Daoy (cell line): ENCODE measurements at regions not wholly inside any gene's neighbourhood (a gene's known extent, or its start where the extent isn't known, plus 50 kb on each side); places are given as distances from the start of the nearest gene placed in this dataset.
A peak's percentile ranks its signal among the peaks of the same experiment; 100 is the strongest.

Experiments
- DNase-seq: peaks from one replicate; pipeline ENCODE4 v3.0.0-alpha.2; 2015; ENCODE audit warnings: low read depth

DNA sequence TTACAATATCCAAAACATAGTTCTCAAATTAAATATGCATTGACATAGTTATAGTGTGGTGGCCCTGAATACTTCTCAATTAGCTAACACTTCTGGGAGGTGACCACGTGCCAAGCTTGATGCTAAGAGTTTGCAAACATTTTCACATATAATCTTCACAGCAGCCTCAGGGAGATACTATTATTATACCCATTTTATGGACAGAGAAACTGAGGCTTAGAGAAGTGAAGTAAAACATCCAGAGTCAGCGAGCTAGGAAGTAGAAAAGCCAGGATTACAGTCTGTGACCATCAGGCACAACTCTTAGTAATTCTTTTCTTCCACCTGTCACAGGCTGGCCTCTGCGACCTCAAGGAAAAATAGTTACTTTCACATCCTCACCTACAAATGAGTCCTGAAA is 102.2 kb upstream of the IRX6 start:
- DNase-seq, result no peak

DNA sequence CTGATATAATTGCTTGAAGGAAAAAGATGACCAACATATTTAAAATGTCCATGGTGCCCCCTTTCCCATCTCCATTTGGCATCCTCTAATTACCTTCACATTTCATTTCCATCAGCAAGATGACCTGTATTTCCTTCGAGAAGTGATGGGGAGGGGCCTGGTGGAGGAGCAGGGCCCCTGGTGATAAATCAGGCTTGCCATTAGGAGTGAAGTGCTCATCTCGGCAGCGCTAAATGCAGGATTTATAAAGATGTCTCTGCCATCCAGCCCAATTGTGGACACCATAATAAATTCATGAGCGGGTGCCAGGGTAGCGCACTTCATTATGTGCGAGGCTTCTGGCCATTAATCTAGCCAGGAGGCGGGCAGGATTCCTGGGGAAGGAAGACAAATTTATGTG is 101.5 kb upstream of the IRX6 start:
- DNase-seq, result no peak

DNA sequence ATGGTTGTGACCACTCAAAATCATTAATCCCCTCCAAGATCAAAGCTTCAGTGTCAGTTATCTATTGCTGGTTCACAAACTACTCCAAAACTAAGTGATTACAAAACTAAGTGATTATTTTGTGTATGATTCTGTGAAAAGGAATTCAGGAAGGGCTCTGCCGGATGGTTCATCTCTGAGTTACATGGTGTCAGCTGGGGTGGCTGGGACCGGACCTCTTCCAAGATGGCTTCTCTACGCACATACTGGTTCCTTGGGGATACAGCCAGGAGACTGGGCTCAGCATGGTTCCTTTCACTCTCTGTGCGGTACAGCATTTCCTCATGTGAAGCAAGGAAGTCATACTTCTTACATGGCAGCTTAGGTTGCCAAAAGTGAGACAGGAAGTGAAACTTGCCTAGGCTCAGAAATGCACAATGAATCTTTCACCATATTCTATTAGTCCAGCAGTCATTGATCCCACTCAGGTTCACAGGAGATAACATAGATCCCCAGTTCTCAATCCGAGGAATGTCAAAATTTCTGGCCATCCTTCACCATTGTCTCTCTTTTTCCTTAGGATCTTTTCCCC is 97.9 kb upstream of the IRX6 start:
- DNase-seq, result peak; percentile 17

DNA sequence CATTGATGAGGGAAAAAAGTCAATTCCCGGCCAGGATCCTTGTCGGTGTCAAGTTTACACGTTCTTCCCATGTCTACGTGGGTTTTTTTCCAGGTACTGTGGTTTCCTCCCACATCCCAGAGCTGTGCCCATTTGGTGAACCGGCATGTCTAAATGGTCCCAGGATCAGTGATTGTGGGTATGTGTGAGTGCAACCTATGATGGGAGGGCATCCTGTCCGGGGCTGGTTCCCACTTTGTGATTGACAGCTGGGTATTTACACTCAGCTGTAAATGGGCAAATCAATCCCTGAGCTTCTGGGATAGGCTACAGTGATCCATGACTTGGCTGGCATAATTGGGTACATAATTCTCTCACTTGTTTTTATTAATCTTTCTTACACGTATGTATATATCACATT is 91.2 kb upstream of the IRX6 start:
- DNase-seq, result no peak

DNA sequence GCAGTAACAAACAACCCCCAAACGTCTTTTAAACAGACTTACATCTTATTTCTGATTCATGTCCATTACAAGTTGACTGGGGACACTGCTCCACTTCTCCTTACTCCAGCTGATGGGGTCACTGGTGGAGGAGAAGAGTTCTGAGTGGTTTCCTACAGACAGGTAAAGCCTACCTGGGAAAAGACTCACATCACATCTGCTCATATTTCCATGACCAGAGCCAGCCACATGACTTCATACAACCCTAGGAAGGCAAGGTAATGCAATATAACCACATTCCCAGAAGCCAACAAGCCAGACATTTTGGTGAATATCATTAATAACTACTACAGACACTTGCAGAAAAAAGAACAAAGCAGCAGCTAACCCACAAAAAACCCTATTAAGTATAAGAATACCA is 90.5 kb upstream of the IRX6 start:
- DNase-seq, result no peak

DNA sequence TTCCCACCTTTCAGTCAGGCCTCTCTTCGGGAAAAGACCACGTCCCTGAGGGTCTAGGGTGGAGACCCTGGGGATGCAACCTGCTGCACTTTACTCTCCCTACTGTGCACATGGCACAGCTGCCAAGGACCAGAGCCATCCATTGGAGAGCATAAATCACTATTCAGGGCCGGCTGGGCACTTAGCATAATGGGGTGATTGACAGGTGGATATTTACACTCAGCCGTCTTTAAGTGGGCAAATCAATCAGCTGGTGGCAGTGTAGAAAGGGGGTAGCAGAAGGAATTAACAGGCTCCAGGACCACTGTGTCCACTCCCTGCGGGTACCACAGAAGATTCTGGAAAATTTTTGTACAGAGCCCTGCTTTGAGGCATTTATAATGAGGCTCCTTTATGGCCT is 87.3 kb upstream of the IRX6 start:
- DNase-seq, result no peak

DNA sequence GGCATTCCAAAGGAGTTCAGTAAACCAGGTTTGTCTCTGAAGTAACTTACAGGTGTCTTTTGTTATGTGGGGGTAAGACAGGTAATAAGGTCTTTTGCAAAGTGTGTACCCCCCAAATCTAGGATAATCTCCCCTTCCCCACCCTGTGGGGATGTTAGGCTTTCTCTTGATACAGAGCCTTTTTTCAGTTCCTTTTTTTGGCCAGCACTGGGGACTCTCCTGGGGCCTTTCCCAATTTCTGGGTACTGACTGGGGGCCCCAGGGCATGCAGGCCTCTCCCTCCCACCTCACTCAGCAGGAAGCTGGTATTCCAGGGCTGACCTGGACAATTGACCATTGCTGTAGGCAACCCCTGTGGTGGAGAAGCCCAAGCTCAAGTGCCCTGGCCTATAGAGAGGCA is 84.3 kb upstream of the IRX6 start:
- no peak for DNase-seq

DNA sequence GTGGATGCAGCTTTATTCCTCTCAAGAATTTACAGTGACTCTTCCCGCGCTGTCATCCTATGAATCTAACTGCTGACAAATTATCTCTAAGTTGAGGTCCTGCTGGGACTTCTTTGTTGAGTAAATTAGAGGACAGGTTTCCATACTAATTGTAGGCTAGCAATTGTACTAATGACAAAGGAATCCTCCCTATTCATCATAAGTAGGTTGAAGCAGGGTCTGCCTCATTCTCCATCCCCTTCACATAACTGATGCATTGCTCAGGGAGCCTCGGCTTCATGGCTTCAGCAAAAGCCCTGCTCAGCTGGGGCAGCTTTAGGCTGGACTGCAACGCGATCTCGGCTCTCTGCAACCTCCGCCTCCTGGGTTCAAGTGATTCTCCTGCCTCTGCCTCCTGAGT is 83.1 kb upstream of the IRX6 start:
- DNase-seq, result no peak

DNA sequence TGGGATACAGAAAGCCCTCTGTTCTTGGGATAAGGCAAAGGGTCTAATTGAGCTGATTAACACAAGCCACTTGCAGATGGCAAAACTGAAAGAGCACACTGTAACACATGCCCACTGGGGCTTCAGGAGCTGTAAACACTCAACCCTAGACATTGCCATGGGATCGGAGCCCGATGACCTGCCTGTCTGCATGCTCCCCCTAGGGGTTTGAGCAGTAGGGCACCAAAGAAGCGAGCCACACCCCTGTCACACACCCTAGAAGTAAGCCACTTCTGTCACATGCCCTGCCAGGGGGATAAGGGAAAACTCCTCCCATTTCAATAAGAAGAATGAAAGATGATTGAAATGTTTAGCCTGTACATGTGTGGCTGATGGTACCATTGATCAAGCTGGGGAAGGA is 81.3 kb upstream of the IRX6 start:
- DNase-seq, result no peak

DNA sequence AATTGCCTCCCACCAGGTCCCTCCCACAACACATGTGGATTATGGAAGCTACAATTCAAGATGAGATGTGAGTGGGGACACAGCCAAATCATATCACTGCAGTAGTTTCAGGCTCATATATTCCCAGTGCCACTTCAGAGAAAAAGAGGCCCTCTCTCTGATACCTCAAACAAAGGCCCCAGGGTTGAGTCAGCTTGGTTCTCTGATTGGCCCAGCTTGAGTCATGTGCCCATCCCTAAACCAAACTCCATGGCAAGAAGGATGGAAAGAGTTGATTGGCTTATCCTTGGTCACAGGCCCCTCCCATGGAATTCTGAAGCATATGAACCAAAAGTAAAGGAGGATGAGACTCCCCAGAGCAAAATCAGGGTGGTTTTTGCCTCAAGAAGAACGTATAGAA is 75.9 kb upstream of the IRX6 start:
- DNase-seq, result no peak

DNA sequence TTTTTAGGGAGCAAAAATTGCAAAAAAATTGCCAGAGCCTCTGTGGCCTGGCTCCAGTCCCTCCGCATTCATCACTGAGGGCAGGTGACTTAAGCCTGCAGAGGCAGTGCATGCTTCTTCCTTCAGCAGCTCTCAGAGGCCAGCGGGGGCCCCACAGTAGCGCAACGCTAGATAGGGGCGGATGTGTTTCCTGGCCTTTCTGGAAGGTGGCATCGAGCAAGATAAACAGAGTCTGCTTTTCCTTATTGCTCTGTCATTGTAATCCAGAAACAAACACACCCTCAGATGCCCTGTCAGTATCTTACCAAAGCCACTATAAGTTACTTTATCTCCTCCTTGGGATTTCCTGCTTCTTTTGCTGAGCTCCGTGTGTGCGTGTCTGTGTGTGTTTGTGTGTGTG is 75.5 kb upstream of the IRX6 start:
- no peak for DNase-seq

DNA sequence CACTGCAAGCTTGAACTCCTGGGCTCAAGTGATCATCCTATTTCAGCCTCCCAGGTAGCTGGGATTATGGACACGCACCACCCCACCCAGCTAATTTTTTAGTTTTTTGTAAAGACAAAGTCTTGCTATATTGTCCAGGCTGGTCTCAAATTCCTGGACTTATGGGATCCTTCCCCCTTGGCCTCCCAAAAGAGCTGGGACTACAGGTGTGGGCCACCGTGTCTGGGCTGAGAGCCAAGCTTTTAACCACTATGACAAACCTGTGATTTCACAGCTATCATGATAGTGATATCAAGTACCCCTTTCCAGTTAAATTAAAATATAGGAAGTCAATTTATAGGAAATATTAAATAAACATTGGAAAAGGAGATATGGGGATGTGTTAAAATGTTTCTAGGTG is 74.6 kb upstream of the IRX6 start:
- DNase-seq, result no peak

DNA sequence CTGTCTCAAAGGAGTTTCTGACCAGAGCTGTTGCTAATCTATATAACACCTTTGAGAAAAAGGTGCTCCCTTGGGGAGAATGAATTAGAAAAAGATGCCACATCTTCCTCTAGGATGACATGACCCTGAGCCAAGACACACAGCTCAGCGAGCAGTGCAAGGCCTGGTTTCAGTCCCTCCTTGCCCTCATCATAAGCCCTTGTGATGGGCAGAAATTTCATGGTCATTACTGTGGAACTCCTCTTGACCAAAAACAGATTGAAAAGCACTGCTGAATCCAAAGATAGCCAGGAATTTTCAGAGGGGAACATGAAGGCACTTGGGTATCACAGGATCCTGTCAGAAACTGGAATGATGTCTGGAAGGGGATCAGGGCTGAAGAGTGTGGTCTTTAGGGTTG is 74.1 kb upstream of the IRX6 start:
- no peak for DNase-seq

DNA sequence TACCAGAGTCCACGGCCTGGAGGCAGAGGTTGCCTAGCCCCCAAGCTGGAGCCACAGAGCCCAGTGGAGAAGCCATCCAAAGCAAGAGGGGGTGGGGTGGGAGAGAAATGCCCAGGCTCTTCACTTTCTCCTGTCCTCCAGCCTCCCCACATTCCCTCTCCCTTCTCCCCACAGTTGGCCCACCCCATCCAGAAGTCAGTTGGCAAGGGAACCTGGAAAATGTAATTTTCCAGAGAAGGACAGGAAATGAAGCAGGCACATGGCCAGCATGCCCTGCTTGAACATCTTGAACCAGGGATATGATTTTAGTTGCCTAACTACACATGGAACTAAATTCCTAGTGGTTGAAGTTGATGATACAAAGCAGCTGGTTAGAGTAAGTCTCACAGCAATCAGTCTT is 73.3 kb upstream of the IRX6 start:
- no peak for DNase-seq

DNA sequence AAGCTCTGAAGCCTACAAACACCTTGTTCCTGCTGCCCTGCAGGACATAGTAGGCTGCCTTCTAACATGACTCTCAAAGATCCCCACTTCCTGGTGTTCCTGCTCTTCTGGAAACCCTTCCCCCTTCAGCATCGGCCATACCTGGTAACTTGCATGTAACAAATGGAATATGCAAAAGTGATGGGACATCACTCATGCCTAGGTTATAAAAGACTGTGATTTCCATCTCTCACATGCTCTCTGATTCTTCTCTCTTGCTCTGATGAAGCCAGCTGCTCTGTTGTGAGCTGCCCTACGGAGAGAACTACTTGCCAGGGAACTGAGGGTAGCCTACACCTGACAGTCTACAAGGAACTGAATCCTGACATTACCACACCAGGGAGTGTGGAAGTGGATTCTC is 72.9 kb upstream of the IRX6 start:
- no peak for DNase-seq

DNA sequence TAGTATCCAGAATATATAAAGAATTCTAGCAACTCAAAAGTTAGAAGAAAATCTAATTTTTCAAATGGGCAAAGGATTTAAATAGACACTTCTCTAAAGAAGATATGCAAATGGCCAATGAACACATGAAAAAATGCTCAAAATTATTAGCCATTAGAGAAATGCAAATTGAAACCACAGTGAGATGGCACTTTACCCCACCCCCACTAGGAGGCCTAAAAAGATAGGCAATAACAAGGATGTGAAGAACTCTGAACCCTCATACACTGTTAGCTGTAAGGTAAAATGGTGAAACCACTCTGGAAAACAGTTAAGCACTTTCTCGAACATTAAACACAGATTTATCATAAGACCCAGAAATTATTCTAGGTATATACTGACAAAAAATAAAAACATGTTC is 71.4 kb upstream of the IRX6 start:
- no peak for DNase-seq

DNA sequence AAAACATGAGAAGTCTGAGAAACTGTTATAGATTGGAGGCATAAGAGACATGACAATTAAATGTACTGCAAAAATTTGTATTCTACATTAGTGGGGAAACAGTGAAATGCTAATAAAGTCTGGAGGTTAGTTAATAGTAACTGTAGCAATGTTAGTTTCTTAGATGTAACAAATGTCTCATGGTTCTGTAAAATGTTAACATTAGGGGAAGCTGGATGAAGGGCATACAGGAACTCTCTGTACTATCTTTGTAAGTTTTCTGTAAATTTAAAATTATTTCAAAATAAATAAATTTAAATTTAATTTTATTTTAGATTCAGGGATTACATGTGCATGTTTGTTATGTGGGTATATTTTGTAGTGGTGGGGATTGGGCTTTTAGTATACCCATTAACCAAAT is 70.0 kb upstream of the IRX6 start:
- DNase-seq, result no peak

DNA sequence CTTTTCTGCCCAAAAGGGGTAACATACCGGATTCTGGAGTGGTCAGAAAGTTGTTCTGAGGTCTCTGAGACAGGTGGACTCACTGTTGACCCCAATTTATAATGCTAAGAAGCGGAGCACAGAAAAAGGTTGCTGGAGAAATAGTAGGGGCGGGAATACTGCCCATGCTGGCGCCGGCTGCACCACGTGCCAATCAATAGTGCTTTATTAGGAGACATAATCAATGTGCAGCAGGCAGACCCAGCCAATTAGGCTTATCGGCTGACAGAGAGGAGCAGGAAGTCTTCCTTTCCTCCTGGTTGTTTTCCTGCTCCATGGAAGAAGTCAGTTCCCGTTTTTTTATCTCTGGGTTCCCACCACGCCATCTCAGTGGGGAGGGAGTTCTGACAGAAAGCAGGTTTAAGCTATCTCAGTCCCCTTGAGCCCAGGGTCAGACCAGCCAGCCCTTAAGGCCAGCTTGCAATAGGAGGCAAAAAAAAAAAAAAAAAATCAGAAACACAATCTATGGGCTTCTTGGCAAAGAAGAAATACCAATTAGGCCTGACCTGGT is 68.2 kb upstream of the IRX6 start:
- DNase-seq, result no peak

DNA sequence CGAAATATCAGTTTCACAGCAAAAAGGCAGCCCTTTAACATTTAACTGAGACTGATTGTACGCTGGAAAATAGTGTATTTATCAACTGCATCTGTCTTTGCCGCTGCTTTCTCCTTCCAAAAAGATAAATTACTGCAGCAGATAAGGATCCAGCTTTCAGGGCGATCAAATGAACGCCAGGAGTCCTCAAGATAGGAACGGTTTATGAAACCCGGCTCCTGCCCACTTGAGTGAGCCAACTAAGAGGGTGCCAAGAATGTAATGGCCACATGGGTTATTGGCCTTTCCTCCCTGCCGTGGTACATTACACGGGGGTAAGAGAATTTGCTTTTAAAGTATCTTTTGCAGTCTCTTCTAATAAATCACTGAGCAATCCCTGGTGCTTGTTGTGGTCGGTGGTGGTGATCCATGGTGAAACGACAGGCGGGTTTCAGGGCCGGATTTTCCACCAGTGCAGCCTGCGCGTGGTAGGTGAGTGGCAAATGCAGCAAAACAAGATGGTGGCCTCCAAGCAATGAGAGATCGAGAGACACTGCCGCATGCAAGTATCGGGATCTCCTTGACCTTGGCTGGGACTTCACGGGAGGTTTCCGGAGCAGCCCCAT is 67.5 kb upstream of the IRX6 start:
- no peak for DNase-seq

DNA sequence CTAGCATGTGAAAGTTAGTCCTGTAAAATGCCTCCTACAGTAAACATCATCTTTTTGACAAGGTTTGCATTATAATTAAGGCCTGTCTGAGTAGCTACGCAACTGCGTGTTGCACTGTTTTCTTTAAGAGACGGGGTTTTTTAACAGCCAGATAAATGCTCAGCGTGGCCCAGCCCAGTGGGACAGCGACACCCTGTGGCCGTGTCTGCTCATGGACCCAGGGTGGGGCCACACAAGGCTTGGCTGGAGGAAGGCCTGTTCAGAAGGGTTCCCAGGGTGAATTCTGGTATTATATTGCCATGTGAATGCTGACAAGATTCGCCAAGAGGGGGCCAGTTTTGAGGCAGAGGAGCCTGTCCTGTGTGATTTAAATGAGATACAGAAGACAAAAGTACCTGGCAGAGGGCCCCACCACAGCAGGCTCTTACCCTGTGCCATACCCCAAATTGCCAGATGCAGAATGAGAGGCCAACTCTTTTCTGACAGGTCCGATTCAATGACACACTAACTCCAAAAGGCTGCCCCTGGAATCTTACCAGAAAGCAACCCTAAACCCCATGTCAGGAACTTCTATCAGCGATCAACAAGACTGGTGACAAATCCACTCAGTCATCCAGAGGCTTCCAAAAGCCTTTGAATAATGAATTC is 65.9 kb upstream of the IRX6 start:
- peak; percentile 53 for DNase-seq

DNA sequence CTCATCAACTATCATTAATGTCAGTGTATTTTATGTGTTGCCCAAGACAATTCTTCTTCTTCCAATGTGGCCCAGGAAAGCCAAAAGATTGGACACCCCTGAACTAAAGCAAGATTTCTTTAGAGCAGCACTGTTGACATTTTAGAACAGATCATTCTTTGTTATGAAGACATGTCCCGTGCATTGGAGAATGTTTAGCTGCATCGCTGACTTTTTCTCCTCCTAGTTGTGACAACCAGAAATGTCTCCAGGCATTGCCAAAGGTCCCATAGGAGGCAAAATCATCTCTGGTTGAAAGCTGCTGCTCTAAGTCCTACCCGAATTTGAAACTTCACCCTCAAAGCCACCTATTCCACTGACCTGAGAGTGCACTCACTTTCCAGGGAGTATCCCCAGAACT is 62.7 kb upstream of the IRX6 start:
- no peak for DNase-seq

DNA sequence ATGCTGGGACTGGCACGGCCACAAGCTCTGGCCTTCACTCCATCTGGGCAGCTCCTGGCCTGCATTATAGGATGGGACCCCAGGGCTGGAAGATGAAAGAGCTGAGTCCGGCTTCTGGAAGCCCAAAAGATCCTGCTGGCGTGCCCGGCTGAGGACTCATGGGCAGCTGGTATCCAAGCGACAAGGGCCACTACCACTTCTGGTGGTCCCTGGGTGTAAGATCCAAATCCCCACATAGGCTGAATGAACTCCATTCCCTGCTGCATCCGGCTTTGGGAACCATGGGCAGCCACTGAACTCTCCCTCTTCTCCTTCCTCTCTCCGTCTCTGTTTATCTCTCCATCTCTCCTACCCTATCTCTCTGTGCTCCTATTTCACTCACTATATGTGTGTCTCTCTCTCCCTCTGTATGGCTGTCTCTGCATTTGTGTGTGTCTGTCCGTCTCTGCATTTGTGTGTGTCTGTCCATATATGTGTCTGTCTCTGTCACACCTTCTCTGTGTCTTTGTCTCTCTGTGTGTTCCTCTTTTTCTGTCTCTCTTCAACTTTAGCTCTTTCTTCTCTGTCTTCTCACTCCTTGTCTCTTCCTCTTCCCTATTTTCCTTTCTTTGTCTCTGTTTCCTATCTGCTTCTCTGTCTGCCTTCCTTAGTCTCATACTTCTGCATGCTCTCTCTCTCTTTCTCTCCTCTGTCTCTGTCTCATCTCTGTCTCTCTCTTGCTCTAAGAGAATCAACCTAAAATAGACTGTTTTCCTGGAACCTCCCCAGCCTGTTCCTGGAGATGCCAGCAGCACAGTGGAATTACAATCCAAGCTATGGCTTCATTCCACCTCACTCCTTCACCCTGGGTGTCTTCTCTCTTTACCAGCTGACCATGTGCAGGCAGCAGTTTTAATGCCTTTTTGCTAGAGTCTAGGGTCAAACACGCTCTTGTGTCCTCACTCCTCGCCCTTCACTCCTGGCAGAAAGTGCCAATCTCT is 60.4 kb upstream of the IRX6 start:
- no peak for DNase-seq
